ENCODE measurements at regions not wholly inside any gene's neighbourhood (a gene's known extent, or its start where the extent isn't known, plus 50 kb on each side); places are given as distances from the start of the nearest gene placed in this dataset.
"Not testable (repeated sequence)": the region's sequence is repeated elsewhere in the genome, so short reads cannot be mapped to it uniquely, and the experiment has no call there.

DNA sequence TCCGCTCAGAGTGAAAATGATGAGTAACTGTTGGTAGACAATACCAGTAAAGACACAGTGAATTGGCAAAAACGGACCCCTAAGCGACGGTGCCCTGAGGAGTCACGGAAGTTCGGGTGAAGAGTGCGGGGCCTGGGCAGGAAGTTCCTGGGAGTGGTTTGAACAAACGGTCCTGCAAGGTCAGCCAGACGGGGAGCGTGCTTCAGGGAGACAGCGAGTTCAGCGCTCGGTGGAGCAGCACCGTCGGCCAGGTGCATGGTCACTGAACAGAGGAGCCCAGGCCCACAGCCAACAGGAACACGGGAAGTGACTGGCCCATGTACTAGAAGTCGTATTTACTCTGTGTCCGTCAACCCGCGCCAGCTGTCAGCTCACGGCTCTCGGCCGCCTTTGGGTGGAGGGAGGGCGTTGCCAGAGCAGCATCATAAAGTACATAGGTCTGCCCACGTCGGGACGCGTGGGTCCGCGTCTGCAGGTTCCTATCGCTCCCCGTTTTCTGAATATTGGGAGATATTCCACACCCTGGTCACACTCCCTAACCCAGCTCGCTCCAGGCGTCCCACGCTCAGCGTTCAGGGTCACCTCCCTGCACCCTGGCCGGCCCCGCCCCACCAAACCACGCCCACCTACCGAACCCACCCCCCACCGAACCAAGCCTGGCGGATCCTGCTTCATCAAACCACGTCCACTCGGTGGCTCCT lies 75.6 kb upstream of the UXS1 start:
- Histone ChIP-seq H3K27me3 (ENCODE audit: control insufficient read depth in 2 of 2, insufficient read depth in 2 of 2, low read length in 2 of 2) (no peaks in the 10 kb centered on the region), H3K4me3 (ENCODE audit: low read length in 2 of 2) (peak overlapping the region; percentile 63 to 67), H3K9ac (ENCODE audit: low read depth in 1 of 2, low read length in 2 of 2) (peak overlapping the region in 1 of 2 donors; percentile 45), H3K36me3 (ENCODE audit: control insufficient read depth in 2 of 2, insufficient read depth in 2 of 2, low read length in 2 of 2) (no peaks in the 10 kb centered on the region), H3K9me3 (ENCODE audit: control insufficient read depth in 2 of 2, low read length in 2 of 2) (no peaks in the 10 kb centered on the region), H3K4me1 (ENCODE audit: control insufficient read depth in 2 of 2, insufficient read depth in 2 of 2, low read length in 2 of 2) (peaks cover 0 to 7% of the 10 kb centered on the region in 2 donors), H3K27ac (ENCODE audit: low read depth in 2 of 2, low read length in 2 of 2) (peak overlapping the region; percentile 9 to 69)

GRCh38 chr2:106267997-106268396 lies 73.9 kb upstream of the UXS1 start:
- no peak overlapping the region for H3K27ac ChIP-seq (ENCODE audit: low read depth in 2 of 2, low read length in 2 of 2)
- peaks cover 0 to 7% of the 10 kb centered on the region in 2 donors for H3K4me1 ChIP-seq (ENCODE audit: control insufficient read depth in 2 of 2, insufficient read depth in 2 of 2, low read length in 2 of 2)
- H3K9me3 ChIP-seq (ENCODE audit: control insufficient read depth in 2 of 2, low read length in 2 of 2) = no peaks in the 10 kb centered on the region
- no peaks in the 10 kb centered on the region for H3K27me3 ChIP-seq (ENCODE audit: control insufficient read depth in 2 of 2, insufficient read depth in 2 of 2, low read length in 2 of 2)
- H3K4me3 ChIP-seq (ENCODE audit: low read length in 2 of 2) = no peak overlapping the region
- no peak overlapping the region for H3K9ac ChIP-seq (ENCODE audit: low read depth in 1 of 2, low read length in 2 of 2)
- H3K36me3 ChIP-seq (ENCODE audit: control insufficient read depth in 2 of 2, insufficient read depth in 2 of 2, low read length in 2 of 2) = no peaks in the 10 kb centered on the region

- Histone ChIP-seq H3K4me1 (ENCODE audit: control insufficient read depth in 2 of 2, insufficient read depth in 2 of 2, low read length in 2 of 2) (no peaks in the 10 kb centered on the region), H3K9ac (ENCODE audit: low read depth in 1 of 2, low read length in 2 of 2) (no peak overlapping the region), H3K27me3 (ENCODE audit: control insufficient read depth in 2 of 2, insufficient read depth in 2 of 2, low read length in 2 of 2) (no peaks in the 10 kb centered on the region), H3K27ac (ENCODE audit: low read depth in 2 of 2, low read length in 2 of 2) (no peak overlapping the region), H3K4me3 (ENCODE audit: low read length in 2 of 2) (no peak overlapping the region), H3K36me3 (ENCODE audit: control insufficient read depth in 2 of 2, insufficient read depth in 2 of 2, low read length in 2 of 2) (no peaks in the 10 kb centered on the region), H3K9me3 (ENCODE audit: control insufficient read depth in 2 of 2, low read length in 2 of 2) (no peaks in the 10 kb centered on the region)
These were observed 67.8 kb upstream of the UXS1 start for GRCh38 chr2:106261871-106262321.

GRCh38 chr2:106258859-106259258 lies 64.8 kb upstream of the UXS1 start:
- not testable (repeated sequence) for H3K36me3 ChIP-seq (ENCODE audit: control insufficient read depth in 2 of 2, insufficient read depth in 2 of 2, low read length in 2 of 2); H3K27me3 ChIP-seq (ENCODE audit: control insufficient read depth in 2 of 2, insufficient read depth in 2 of 2, low read length in 2 of 2); H3K4me1 ChIP-seq (ENCODE audit: control insufficient read depth in 2 of 2, insufficient read depth in 2 of 2, low read length in 2 of 2); H3K9ac ChIP-seq (ENCODE audit: low read depth in 1 of 2, low read length in 2 of 2); H3K9me3 ChIP-seq (ENCODE audit: control insufficient read depth in 2 of 2, low read length in 2 of 2); H3K27ac ChIP-seq (ENCODE audit: low read depth in 2 of 2, low read length in 2 of 2); H3K4me3 ChIP-seq (ENCODE audit: low read length in 2 of 2)

DNA sequence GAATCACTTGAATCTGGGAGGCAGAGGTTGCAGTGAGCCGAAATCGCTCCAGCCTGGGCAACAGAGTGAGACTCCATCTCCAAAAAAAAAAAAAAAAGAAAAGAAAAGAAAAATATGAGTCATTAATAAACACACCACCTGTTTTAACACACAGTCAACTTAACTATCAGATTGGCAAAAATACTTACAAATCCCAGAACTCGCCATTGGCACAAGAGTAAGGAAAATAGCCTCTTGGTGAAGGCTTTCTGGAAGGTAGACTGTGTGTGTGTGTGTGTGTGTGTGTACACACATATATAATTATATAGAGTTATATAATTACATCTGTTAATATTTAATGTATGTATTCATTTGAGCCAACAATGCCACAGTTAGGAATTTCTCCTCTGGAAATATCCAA lies 63.7 kb upstream of the UXS1 start:
- Histone ChIP-seq H3K9me3 (ENCODE audit: control insufficient read depth in 2 of 2, low read length in 2 of 2) (no peaks in the 10 kb centered on the region), H3K27me3 (ENCODE audit: control insufficient read depth in 2 of 2, insufficient read depth in 2 of 2, low read length in 2 of 2) (no peaks in the 10 kb centered on the region), H3K36me3 (ENCODE audit: control insufficient read depth in 2 of 2, insufficient read depth in 2 of 2, low read length in 2 of 2) (no peaks in the 10 kb centered on the region), H3K9ac (ENCODE audit: low read depth in 1 of 2, low read length in 2 of 2) (no peak overlapping the region), H3K4me1 (ENCODE audit: control insufficient read depth in 2 of 2, insufficient read depth in 2 of 2, low read length in 2 of 2) (no peaks in the 10 kb centered on the region), H3K27ac (ENCODE audit: low read depth in 2 of 2, low read length in 2 of 2) (no peak overlapping the region), H3K4me3 (ENCODE audit: low read length in 2 of 2) (no peak overlapping the region)

GRCh38 chr2:106257135-106257534 lies 63.0 kb upstream of the UXS1 start:
- Histone ChIP-seq H3K27ac (ENCODE audit: low read depth in 2 of 2, low read length in 2 of 2) (no peak overlapping the region), H3K9me3 (ENCODE audit: control insufficient read depth in 2 of 2, low read length in 2 of 2) (no peaks in the 10 kb centered on the region), H3K36me3 (ENCODE audit: control insufficient read depth in 2 of 2, insufficient read depth in 2 of 2, low read length in 2 of 2) (no peaks in the 10 kb centered on the region), H3K27me3 (ENCODE audit: control insufficient read depth in 2 of 2, insufficient read depth in 2 of 2, low read length in 2 of 2) (no peaks in the 10 kb centered on the region), H3K4me3 (ENCODE audit: low read length in 2 of 2) (no peak overlapping the region), H3K4me1 (ENCODE audit: control insufficient read depth in 2 of 2, insufficient read depth in 2 of 2, low read length in 2 of 2) (no peaks in the 10 kb centered on the region), H3K9ac (ENCODE audit: low read depth in 1 of 2, low read length in 2 of 2) (no peak overlapping the region)

GRCh38 chr2:106249157-106249828 lies 55.2 kb upstream of the UXS1 start:
- H3K27me3 ChIP-seq (ENCODE audit: control insufficient read depth in 2 of 2, insufficient read depth in 2 of 2, low read length in 2 of 2); H3K27ac ChIP-seq (ENCODE audit: low read depth in 2 of 2, low read length in 2 of 2); H3K9ac ChIP-seq (ENCODE audit: low read depth in 1 of 2, low read length in 2 of 2); H3K36me3 ChIP-seq (ENCODE audit: control insufficient read depth in 2 of 2, insufficient read depth in 2 of 2, low read length in 2 of 2); H3K9me3 ChIP-seq (ENCODE audit: control insufficient read depth in 2 of 2, low read length in 2 of 2); H3K4me3 ChIP-seq (ENCODE audit: low read length in 2 of 2); H3K4me1 ChIP-seq (ENCODE audit: control insufficient read depth in 2 of 2, insufficient read depth in 2 of 2, low read length in 2 of 2): not testable (repeated sequence)

- H3K4me1 ChIP-seq (ENCODE audit: control insufficient read depth in 2 of 2, insufficient read depth in 2 of 2, low read length in 2 of 2); H3K9me3 ChIP-seq (ENCODE audit: control insufficient read depth in 2 of 2, low read length in 2 of 2); H3K9ac ChIP-seq (ENCODE audit: low read depth in 1 of 2, low read length in 2 of 2); H3K4me3 ChIP-seq (ENCODE audit: low read length in 2 of 2); H3K27me3 ChIP-seq (ENCODE audit: control insufficient read depth in 2 of 2, insufficient read depth in 2 of 2, low read length in 2 of 2); H3K36me3 ChIP-seq (ENCODE audit: control insufficient read depth in 2 of 2, insufficient read depth in 2 of 2, low read length in 2 of 2); H3K27ac ChIP-seq (ENCODE audit: low read depth in 2 of 2, low read length in 2 of 2): not testable (repeated sequence)
These were observed 54.5 kb upstream of the UXS1 start for GRCh38 chr2:106248548-106249151.

All from mucosa of rectum (tissue), 2 donors.